Endothelial cell of umbilical vein (primary cell): ENCODE measurements at regions not wholly inside any gene's neighbourhood (a gene's known extent, or its start where the extent isn't known, plus 50 kb on each side); places are given as distances from the start of the nearest gene placed in this dataset.

Experiments used
- BruUV-seq: library from RNA; stranded (reverse); fragments of 400-500 nt; replicated peaks from 2 replicates; lab custom pipeline; 2021; lab: Mats Ljungman, UMichigan
- CTCF ChIA-PET: fragments of 300-600, 350-600 bp; sonication (Branson Sonifier 250); formaldehyde crosslinking; loops from one replicate; lab custom pipeline; 2021; ENCODE audit warnings: antibody characterized with exemption, inconsistent platforms; lab: Charles Lee
- POLR2A ChIA-PET: fragments of 300-600, 350-600 bp; sonication (Branson Sonifier 250); formaldehyde crosslinking; loops from one replicate; lab custom pipeline; 2021; ENCODE audit warnings: antibody characterized with exemption, inconsistent platforms; lab: Charles Lee
- DNase-seq: peaks from one replicate; pipeline ENCODE4 v3.0.0-alpha.2; 2011; ENCODE audit warnings: low read depth, low spot score
- FAIRE-seq: peaks from 2 replicates; lab custom pipeline; 2011; peaks lifted over from hg19 to GRCh38; lab: Jason Lieb, UNC
- H2AFZ ChIP-seq: 2 replicates; pipeline ENCODE4 v1.6.0; 2012; ENCODE audit warnings: low read depth, low read length, control low read depth, inconsistent platforms
- H3K27ac ChIP-seq: 2 replicates; pipeline ENCODE4 v1.5.1; 2011; ENCODE audit warnings: low read depth, mild to moderate bottlenecking, control low read depth, low read length, moderate library complexity; ENCODE audit not compliant: insufficient read depth
- H3K27me3 ChIP-seq, 2 experiments: 2 replicates each; pipeline versions ENCODE4 v1.6.0 to v1.6.1; 2011; ENCODE audit warnings: low read length in 2 of 2, mixed read lengths in 1 of 2; ENCODE audit not compliant: control insufficient read depth in 2 of 2, insufficient read depth in 2 of 2
- H3K36me3 ChIP-seq, 2 experiments: 2 replicates in 1 of 2; 3 replicates in 1 of 2; pipeline ENCODE4 v1.5.1; 2011; ENCODE audit warnings: low read length in 2 of 2, mild to moderate bottlenecking in 1 of 2, moderate library complexity in 1 of 2; ENCODE audit not compliant: control insufficient read depth in 2 of 2, insufficient read depth in 2 of 2; ENCODE audit errors: extremely low read depth in 1 of 2
- H3K4me1 ChIP-seq: 3 replicates; pipeline ENCODE4 v1.5.1; 2011; ENCODE audit warnings: mild to moderate bottlenecking, low read length; ENCODE audit not compliant: control insufficient read depth, insufficient read depth; ENCODE audit errors: extremely low read depth
- H3K4me2 ChIP-seq: 2 replicates; pipeline ENCODE4 v1.6.1; 2011; ENCODE audit warnings: low read length, control low read depth, mixed read lengths; ENCODE audit not compliant: insufficient read depth
- H3K4me3 ChIP-seq, 3 experiments: fragments of 200-600 bp in 1 of 3; sonication (generic), shearing (Covaris generic) in 1 of 3; replicated peaks in 1 of 3; 2 replicates each; pipeline ENCODE4 v1.5.1; 2011 to 2016; ENCODE audit warnings: control low read depth in 3 of 3, low read length in 3 of 3, mild to moderate bottlenecking in 2 of 3, inconsistent platforms in 1 of 3, low read depth in 1 of 3, moderate library complexity in 1 of 3; ENCODE audit not compliant: insufficient read depth in 1 of 3
- H3K79me2 ChIP-seq: 2 replicates; pipeline ENCODE4 v1.6.0; 2012; ENCODE audit warnings: low read length, inconsistent platforms; ENCODE audit not compliant: control insufficient read depth, insufficient read depth
- H3K9ac ChIP-seq: replicated peaks from 2 replicates; pipeline ENCODE3; 2011; ENCODE audit warnings: low read length, control low read depth; ENCODE audit not compliant: insufficient read depth; ENCODE audit errors: extremely low read depth
- H3K9me1 ChIP-seq: replicated peaks from 3 replicates; pipeline ENCODE4 v1.6.0; 2011; ENCODE audit warnings: mild to moderate bottlenecking, low read length; ENCODE audit not compliant: control insufficient read depth, insufficient read depth; ENCODE audit errors: extremely low read depth
- H3K9me3 ChIP-seq: replicated peaks from 2 replicates; pipeline ENCODE4 v1.5.1; 2012; ENCODE audit warnings: low read length, inconsistent platforms; ENCODE audit not compliant: control insufficient read depth, insufficient read depth
- H4K20me1 ChIP-seq: replicated peaks from 2 replicates; pipeline ENCODE3; 2011; ENCODE audit warnings: mild to moderate bottlenecking, low read length; ENCODE audit not compliant: control insufficient read depth, insufficient read depth; ENCODE audit errors: extremely low read depth
- EZH2 ChIP-seq: IDR thresholded peaks from 2 replicates; pipeline ENCODE4 v1.6.1; 2012; ENCODE audit warnings: borderline replicate concordance, low read depth, mild to moderate bottlenecking, moderate library complexity, low read length, inconsistent platforms; ENCODE audit not compliant: severe bottlenecking
- FOS ChIP-seq: IDR thresholded peaks from 2 replicates; pipeline ENCODE4 v1.6.1; 2011; ENCODE audit warnings: mild to moderate bottlenecking, low read length, moderate library complexity, borderline replicate concordance; ENCODE audit not compliant: insufficient read depth
- JUN ChIP-seq: IDR thresholded peaks from 2 replicates; pipeline ENCODE4 v1.6.1; 2011; ENCODE audit warnings: borderline replicate concordance, low read depth; ENCODE audit not compliant: insufficient read length, insufficient read depth
- MAX ChIP-seq: IDR thresholded peaks from 2 replicates; pipeline ENCODE4 v1.6.1; 2011; ENCODE audit not compliant: insufficient read depth, insufficient read length
- POLR2A ChIP-seq: IDR thresholded peaks from 2 replicates; pipeline ENCODE4 v1.6.1; 2012; ENCODE audit warnings: low read depth, mild to moderate bottlenecking, control low read depth, low read length
- dilution Hi-C: fragments of 300-500 bp; cut with MboI; formaldehyde crosslinking; loops from one replicate; pipeline ENCODE4 v1.15.0; 2019; ENCODE audit warnings: low sequenced_read_pairs; ENCODE audit not compliant: extremely low pct_ligation_motif_present
- intact Hi-C: fragments of 100-400 bp; cut with micrococcal nuclease; formaldehyde crosslinking; loops from one replicate; pipeline ENCODE4 v1.10.0; 2022

GRCh38 chr14:50007123-50007903 is 109.1 kb downstream of the VCPKMT start:
- H3K36me3 ChIP-seq, result no peaks in the 10 kb centered on the region
- no peaks in the 10 kb centered on the region for H3K27me3 ChIP-seq
- intact Hi-C loops, result no loop called here
- BruUV-seq, result no TSS peak
- dilution Hi-C loops, result no loop called here
- CTCF ChIA-PET, result no interaction called here
- no peaks in the 10 kb centered on the region for H3K9me1 ChIP-seq
- peaks cover 9% of the 10 kb centered on the region for H3K4me1 ChIP-seq
- TF ChIP-seq JUN (no peak), MAX (no peak), FOS (no peak), EZH2 (no peak)
- H3K9ac ChIP-seq, result no peak overlapping the region
- no peaks in the 10 kb centered on the region for H4K20me1 ChIP-seq
- FAIRE-seq, result no peak
- H3K9me3 ChIP-seq, result no peaks in the 10 kb centered on the region
- no peak overlapping the region for H2AFZ ChIP-seq
- DNase-seq, result no peak
- no peak overlapping the region for H3K27ac ChIP-seq
- H3K79me2 ChIP-seq, result no peaks in the 10 kb centered on the region
- H3K4me3 ChIP-seq, result no peak overlapping the region
- H3K4me2 ChIP-seq, result no peak overlapping the region
- POLR2A ChIA-PET, result no interaction called here

GRCh38 chr14:50008562-50008961 is 107.8 kb downstream of the VCPKMT start:
- Histone ChIP-seq H3K27me3 (no peaks in the 10 kb centered on the region), H3K9me1 (no peaks in the 10 kb centered on the region), H3K9ac (no peak overlapping the region), H3K4me2 (no peak overlapping the region), H3K36me3 (no peaks in the 10 kb centered on the region), H3K9me3 (no peaks in the 10 kb centered on the region), H3K27ac (no peak overlapping the region), H3K79me2 (no peaks in the 10 kb centered on the region), H3K4me1 (peaks cover 3% of the 10 kb centered on the region), H3K4me3 (no peak overlapping the region), H2AFZ (no peak overlapping the region), H4K20me1 (no peaks in the 10 kb centered on the region)
- dilution Hi-C loops, result no loop called here
- TF ChIP-seq MAX (no peak), POLR2A (no peak), FOS (no peak)
- no TSS peak for BruUV-seq
- ChIA-PET CTCF (no interaction called here), POLR2A (no interaction called here)
- DNase-seq, result no peak
- FAIRE-seq, result no peak
- intact Hi-C loops, result no loop called here
